ENCODE measurements at regions not wholly inside any gene's neighbourhood (a gene's known extent, or its start where the extent isn't known, plus 50 kb on each side); places are given as distances from the start of the nearest gene placed in this dataset.

- intact Hi-C loops (cut with DNase I): loop anchor here (5.0 kb wide), 1 partner anchor 253 kb away; no protein-coding TSS in a partner anchor
- no peak for DNase-seq
- H3K4me3 ChIP-seq: no peak overlapping the region
- H3K9me3 ChIP-seq: no peaks in the 10 kb centered on the region
- H3K4me1 ChIP-seq: peaks cover 10% of the 10 kb centered on the region
- H3K27ac ChIP-seq: peak overlapping the region in 2 of 4 donors; percentile 24 to 58
- H3K27me3 ChIP-seq: no peaks in the 10 kb centered on the region
- ATAC-seq: no peak
- no peak for TF ChIP-seq POLR2A (IDR thresholded peaks at IDR 0.05)
- no peak for TF ChIP-seq CTCF (IDR thresholded peaks at IDR 0.05)
- no peaks in the 10 kb centered on the region for H3K36me3 ChIP-seq (replicated peaks in 1 of 2; ENCODE audit: insufficient read depth in 1 of 2, low read depth in 2 of 2)
- 38 to 52% methylated on average over 7 of the region's 7 CpGs for WGBS, 2 donors
Observed at GRCh38 chr13:97109256-97109655, 112.9 kb upstream of the MBNL2 start.

DNA sequence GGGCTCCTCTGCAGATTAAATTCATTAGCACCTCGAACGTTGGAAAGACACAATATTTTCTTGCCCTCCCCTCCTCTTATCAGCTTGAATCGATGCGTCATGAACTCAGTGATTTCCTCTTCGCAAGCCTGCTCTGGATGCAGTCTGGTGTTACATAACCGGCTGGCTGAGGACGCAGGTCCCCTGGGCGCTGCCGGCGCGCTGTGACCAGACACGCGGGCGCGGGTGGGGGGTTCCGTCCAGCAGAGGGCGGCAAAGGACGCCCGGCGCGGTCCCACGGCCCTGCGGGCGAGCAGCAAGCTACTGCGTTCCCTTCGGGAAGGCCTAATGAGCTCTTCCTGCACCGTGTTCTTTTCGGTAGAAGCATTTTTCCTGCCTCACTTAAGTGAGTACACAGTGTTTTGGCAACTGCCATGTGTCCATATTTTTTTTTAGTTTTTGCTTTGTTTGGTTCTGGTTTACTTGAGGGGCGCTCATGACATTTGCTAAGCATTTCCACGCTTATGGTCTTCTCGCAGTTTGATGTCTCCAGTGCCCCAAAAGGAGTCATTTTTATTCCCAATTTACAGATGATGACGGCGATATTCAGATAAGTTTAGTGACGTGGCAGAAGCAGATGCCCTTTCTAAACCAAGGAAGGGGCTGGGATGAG lies 112.2 kb upstream of the MBNL2 start:
- H3K27me3 ChIP-seq: no peaks in the 10 kb centered on the region
- H3K36me3 ChIP-seq (replicated peaks in 1 of 2; ENCODE audit: insufficient read depth in 1 of 2, low read depth in 2 of 2): no peaks in the 10 kb centered on the region
- DNase-seq: peak; percentile 91 to 92 (median 92)
- TF ChIP-seq CTCF (IDR thresholded peaks at IDR 0.05) (peak; percentile 96 to 99 (median 96)), POLR2A (IDR thresholded peaks at IDR 0.05) (no peak)
- peak; percentile 99 for ATAC-seq
- intact Hi-C loops (cut with DNase I): loop anchor here (5.0 to 10.0 kb wide), 2 partner anchors 105 to 252 kb away; no protein-coding TSS in a partner anchor
- 10 to 23% methylated on average over 15 to 34 of the region's 34 CpGs for WGBS, 2 donors
- H3K27ac ChIP-seq: peak overlapping the region in 2 of 4 donors; percentile 24 to 58
- no peaks in the 10 kb centered on the region for H3K9me3 ChIP-seq
- no peak overlapping the region for H3K4me3 ChIP-seq
- H3K4me1 ChIP-seq: peaks cover 10% of the 10 kb centered on the region

DNA sequence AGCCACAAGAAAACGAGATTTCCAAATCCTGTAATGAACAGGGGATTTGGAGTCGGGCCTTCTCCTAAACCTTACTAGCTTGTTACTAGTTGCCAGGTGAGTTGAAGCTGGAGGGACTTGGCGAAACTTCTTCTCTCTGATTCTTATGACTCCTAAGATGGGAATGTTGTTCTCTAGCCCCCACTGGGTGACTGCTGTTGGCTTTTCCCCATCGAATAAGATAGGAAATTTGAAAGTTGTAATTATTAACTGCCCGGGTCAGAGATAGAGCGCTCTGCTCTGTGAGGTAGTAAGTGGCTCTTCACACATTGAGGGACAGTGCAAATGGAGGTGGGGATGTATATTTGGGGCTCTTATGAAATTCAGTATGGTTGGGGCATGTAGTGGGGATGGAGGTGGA lies 111.2 kb upstream of the MBNL2 start:
- WGBS, 2 donors: 52 to 61% methylated on average over 6 of the region's 6 CpGs
- H3K4me1 ChIP-seq: peaks cover 20% of the 10 kb centered on the region
- H3K27me3 ChIP-seq: no peaks in the 10 kb centered on the region
- ATAC-seq (no peak), DNase-seq (no peak)
- TF ChIP-seq POLR2A (IDR thresholded peaks at IDR 0.05) (no peak), CTCF (IDR thresholded peaks at IDR 0.05) (no peak)
- intact Hi-C loops (cut with DNase I): loop anchor here (10.0 kb wide), 1 partner anchor 104 kb away; no protein-coding TSS in a partner anchor
- H3K27ac ChIP-seq: no peak overlapping the region
- no peak overlapping the region for H3K4me3 ChIP-seq
- no peaks in the 10 kb centered on the region for H3K9me3 ChIP-seq
- no peaks in the 10 kb centered on the region for H3K36me3 ChIP-seq (replicated peaks in 1 of 2; ENCODE audit: insufficient read depth in 1 of 2, low read depth in 2 of 2)

- no peaks in the 10 kb centered on the region for H3K27me3 ChIP-seq
- H3K9me3 ChIP-seq: no peaks in the 10 kb centered on the region
- intact Hi-C loops (cut with DNase I): loop anchor here (2.0 to 10.0 kb wide), 2 partner anchors 15 to 103 kb away; no protein-coding TSS in a partner anchor
- no peaks in the 10 kb centered on the region for H3K36me3 ChIP-seq (replicated peaks in 1 of 2; ENCODE audit: insufficient read depth in 1 of 2, low read depth in 2 of 2)
- no peak for DNase-seq
- 72 to 85% methylated on average over 7 of the region's 7 CpGs for WGBS, 2 donors
- ATAC-seq: no peak
- TF ChIP-seq CTCF (IDR thresholded peaks at IDR 0.05) (no peak), POLR2A (IDR thresholded peaks at IDR 0.05) (no peak)
- H3K4me1 ChIP-seq: peaks cover 28% of the 10 kb centered on the region
- H3K4me3 ChIP-seq: no peak overlapping the region
- no peak overlapping the region for H3K27ac ChIP-seq
Observed at GRCh38 chr13:97111756-97112155, 110.4 kb upstream of the MBNL2 start.
